Caki2 (cell line): ENCODE measurements at regions not wholly inside any gene's neighbourhood (a gene's known extent, or its start where the extent isn't known, plus 50 kb on each side); places are given as distances from the start of the nearest gene placed in this dataset.

Source experiments
- DNase-seq: peaks from one replicate; pipeline ENCODE4 v3.0.0-alpha.2; 2015; ENCODE audit warnings: low read depth
- in situ Hi-C: cut with HindIII; loops from 2 replicates; pipeline ENCODE4 v1.10.0; 2016; ENCODE audit warnings: low sequenced_read_pairs, low pct_unique_long_range_greater_than_20kb, mixed read lengths

- in situ Hi-C loops: no loop called here
- DNase-seq: no peak
Measured at GRCh38 chr2:173806761-173807160, 158.4 kb downstream of the SP3 start.

GRCh38 chr2:173808718-173809117, 156.5 kb downstream of the SP3 start:
- DNase-seq: no peak
- in situ Hi-C loops: no loop called here

GRCh38 chr2:173812321-173812720, 152.9 kb downstream of the SP3 start:
- in situ Hi-C loops: no loop called here
- DNase-seq: no peak

- no peak for DNase-seq
- in situ Hi-C loops: no loop called here
Measured at GRCh38 chr2:173814306-173814705, 150.9 kb downstream of the SP3 start.

DNA sequence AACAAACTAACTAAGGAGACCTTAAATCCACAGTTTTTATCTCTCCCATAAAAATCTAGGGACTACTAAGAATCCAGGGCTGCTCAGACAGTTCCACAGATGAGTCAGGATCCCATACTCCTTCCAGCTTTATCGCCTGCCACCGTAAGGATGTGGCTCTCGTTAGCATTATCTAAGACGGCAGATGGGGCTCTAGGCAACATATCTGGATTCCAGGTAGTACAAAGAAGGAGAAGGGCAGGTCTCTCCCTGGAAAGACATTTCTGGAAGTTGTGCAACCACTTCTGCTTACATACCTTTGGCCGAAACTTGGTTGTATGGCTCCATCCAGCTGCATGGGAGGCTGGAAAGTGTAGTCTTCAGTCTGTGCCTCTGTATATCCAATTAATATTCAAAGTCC, 149.4 kb downstream of the SP3 start:
- in situ Hi-C loops: no loop called here
- no peak for DNase-seq

DNA sequence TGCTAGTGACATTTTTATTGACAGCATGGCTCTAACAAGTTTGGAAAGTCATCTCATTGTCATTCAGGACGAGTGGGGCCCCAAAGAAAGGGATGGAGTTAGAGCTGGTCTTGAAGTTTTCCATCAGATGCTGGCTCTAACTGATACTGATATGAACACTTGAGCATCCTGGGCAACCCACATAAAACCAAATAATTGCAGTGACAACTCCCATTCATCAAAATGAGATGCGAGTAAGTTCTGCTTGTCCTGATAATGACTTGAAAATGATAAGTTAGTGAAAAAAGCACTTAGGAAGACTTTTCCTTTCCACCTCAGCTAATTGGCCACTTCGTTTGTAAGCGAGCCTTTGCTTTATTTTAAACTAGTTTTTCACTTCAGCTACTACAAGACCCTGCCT, 147.6 kb downstream of the SP3 start:
- no peak for DNase-seq
- in situ Hi-C loops: no loop called here

DNA sequence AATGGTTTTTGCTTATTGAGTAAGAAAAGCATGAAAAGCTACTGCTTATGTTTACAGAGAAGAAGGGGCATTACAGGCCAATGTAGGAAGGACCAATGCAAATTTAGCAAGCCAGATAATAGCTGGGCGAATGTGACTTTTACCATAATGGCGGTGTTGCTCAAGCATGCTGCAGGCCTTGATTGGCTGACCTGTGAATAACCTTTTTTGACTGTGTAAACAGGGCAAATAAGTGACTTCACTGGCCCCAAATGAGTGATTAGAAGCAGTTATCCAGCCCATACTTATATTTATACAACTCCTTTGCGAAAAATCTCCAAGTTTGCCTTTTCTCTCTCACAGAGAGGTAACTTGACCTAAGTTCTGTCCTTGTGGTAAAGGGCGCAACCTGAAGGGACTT, 146.9 kb downstream of the SP3 start:
- in situ Hi-C loops: no loop called here
- no peak for DNase-seq

DNA sequence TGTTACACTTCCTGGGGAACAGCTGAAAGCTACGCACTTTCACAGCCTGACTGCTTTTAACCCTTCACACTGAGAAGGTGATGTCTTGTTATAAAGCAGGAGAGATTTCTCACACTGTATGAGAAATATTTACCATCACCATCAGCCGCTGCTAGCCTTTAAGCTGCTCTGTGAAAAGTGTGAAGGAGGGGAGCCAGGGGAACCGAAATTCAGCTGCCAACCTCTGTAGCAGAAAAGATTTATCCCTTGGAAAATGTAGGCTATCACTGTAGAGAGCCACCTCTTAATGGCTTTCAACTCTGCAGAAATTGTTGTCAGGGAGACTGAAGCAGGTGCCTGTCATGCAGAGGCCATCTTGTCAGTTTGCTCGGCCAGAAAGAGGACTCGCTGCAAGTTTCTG, 145.3 kb downstream of the SP3 start:
- no peak for DNase-seq
- in situ Hi-C loops: no loop called here

- DNase-seq: no peak
- in situ Hi-C loops: no loop called here
Measured at GRCh38 chr2:173821451-173821850, 143.7 kb downstream of the SP3 start.

DNA sequence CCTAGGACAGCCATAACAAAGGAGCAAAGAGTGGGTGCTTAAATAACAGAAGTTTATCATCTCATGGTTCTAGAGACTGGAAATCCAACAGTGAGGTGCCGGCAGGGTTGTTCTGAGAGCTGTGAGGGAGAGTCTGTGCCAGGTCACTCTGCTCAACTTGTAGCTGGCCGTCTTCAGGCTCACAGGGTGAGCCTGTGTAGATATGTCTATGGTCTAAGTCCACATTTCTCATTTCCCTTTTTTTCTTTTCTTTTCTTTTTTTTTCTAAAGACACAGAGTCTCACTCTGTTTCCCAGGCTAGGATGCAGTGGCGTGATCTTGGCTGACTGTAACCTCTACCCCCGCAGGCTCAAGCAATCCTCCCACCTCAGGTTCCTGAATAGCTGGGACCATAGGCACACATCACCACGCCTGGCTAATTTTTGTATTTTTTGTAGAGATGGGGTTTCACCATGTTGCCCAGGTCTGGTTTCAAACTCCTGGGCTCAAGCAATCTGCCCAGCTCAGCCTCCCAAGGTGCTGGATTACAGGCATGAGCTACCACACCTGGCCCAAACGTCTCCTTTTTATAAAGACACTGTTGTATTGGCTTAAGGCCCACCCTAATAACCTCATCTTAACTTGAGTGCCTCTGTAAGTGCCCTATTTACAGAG, 142.2 kb downstream of the SP3 start:
- no peak for DNase-seq
- in situ Hi-C loops: no loop called here

DNA sequence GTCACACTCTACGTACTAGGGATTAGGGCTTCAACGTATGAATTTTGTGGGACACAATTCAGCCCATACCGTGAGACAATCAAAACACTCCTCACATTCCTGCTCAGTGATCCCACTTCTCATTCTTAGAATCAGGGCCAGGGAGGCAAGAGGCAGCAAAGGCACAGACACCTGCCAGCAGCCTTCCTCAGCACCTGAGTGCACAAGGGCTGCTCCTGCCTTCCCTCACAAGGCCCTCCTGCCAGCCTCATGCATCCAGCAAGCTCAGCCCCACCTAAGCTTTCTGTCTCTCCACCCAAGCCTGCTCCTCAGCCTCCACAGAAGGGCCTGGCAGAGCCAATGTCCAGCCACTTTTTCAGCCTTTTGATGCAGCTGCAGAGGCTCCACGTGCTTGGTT, 141.6 kb downstream of the SP3 start:
- no peak for DNase-seq

GRCh38 chr2:173828189-173829142, 136.7 kb downstream of the SP3 start:
- no peak for DNase-seq

More for the DNA sequence above, 141.6 kb downstream of the SP3 start:
- in situ Hi-C loops: no loop called here

DNA sequence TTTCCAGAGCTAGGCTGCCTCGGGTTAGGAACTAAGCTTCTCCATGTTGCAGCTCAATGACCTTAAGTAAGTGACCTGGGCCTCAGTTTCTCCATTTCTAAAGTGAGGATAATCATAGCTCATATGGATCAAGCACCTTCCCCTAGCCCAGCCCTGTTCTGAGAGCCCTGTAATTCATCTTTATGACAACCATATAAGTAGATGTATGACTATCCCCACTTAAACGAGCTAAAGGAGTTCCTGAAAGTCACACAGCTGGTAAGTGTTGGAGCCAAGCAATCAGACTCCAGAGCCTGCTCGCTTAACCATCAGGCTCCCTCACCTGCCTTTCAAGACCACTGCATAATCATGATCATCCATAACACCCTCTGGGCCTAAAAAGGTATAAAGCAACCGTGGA, 135.4 kb downstream of the SP3 start:
- no peak for DNase-seq
- in situ Hi-C loops: loop anchor here (5.0 kb wide), 1 partner anchor 33 kb away; no protein-coding TSS in a partner anchor

More at GRCh38 chr2:173828189-173829142, 136.7 kb downstream of the SP3 start:
- in situ Hi-C loops: loop anchor here (5.0 kb wide), 1 partner anchor 34 kb away; no protein-coding TSS in a partner anchor

GRCh38 chr2:173830170-173830569, 135.0 kb downstream of the SP3 start:
- no peak for DNase-seq
- in situ Hi-C loops: no loop called here

DNA sequence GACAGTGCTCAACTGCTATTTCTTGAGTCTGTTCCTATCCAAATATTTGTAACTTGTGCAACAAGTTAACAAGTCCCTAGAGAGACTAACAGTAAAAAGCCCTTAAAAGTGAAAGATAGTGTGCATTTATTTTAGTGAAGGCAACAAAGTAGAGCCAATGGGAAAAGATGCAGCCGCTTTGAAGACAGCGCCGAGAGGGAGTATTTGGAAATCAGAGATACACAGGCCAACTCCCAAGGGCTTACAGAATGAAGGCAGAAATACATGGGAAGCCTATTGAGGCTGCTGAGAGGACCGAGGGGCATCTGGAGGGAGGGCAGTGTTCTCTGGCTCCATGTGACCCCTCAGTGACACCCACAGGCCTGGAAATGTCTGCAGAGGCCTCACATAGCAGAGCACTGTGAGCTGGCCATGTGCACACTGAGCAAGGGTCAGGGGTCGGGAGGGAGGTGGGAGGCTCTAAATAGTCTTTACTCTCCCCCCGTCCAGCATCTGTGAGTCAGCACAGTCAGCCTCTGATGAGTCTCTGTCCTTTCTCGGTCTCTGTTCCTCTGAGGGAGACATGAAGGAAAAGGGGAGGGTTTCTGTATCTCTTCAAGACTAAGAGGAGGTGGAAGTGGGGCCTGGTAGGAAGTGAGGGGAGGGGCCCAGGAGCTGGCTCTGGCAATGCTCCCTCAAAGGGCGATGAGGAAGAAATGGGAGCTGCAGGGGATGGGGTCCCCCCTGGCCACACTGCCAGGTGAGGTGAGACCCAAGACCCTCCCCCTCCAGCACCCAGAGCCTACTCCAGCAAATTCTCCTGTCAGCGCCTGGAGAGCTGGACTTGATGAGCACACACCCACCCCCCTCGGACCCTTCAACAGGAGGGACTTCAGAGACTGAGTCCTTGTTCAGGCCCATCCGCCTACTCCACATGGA, 133.6 kb downstream of the SP3 start:
- in situ Hi-C loops: no loop called here
- DNase-seq: no peak

DNA sequence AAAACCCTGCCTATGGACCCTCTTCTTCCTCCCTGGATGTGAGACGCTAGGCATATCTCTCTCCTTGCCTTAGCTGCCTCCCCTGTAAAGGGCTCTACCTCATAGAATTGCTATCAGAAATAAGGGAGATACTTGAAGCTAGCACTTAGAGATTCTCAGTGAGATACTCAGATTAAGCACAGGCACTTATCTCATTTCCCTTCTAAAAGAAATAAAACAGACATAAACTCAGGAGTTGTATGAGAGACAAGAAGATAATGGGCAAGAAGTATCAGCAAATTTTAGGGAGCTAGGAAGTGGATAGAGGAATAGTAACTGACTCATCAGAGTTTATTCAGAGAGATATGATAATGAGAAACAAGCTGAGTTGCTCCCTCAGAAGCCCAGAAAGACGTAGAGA, 131.0 kb downstream of the SP3 start:
- in situ Hi-C loops: no loop called here
- no peak for DNase-seq

DNA sequence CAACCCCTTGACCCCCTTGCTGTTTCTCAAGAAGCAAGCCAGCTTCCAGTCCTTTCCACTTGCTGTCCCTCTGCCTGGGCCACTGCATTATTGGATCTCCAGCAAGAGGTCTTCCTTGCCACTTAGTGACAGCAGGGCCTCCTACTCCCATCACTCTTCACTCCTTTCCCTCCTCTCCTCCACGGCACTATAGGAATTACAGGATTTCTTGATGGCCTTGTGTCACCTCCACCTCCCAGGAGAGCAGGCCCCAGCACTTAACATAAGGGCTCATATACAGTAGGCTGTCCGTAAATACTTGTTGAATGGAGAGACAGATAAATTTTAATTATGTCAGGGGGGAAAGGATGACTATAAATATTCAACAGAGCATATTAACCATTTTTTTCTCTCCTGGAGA, 129.4 kb downstream of the SP3 start:
- DNase-seq: no peak
- in situ Hi-C loops: no loop called here

GRCh38 chr2:173841110-173841509, 124.1 kb downstream of the SP3 start:
- in situ Hi-C loops: no loop called here
- no peak for DNase-seq

DNA sequence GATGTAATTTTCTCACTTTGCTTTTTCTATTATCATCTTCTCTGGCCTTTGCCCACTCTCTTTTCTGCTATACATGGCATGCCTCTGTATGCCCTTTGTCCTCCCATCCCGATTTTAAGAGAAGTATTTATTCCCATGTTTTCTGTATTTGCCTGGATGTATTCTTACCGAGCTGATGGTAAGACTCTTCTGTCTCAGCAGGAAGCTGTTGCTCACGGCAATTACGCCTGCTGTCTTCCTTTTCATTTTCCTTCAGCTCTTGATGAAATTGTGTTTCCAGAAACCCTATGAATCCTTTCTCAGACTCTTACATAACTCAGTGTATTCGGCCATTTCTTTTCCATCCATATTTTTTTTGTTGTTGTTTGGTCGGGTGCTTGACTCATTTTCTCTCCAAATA, 121.6 kb downstream of the SP3 start:
- no peak for DNase-seq
- in situ Hi-C loops: no loop called here
